ENCODE measurements at regions not wholly inside any gene's neighbourhood (a gene's known extent, or its start where the extent isn't known, plus 50 kb on each side); places are given as distances from the start of the nearest gene placed in this dataset.

DNA sequence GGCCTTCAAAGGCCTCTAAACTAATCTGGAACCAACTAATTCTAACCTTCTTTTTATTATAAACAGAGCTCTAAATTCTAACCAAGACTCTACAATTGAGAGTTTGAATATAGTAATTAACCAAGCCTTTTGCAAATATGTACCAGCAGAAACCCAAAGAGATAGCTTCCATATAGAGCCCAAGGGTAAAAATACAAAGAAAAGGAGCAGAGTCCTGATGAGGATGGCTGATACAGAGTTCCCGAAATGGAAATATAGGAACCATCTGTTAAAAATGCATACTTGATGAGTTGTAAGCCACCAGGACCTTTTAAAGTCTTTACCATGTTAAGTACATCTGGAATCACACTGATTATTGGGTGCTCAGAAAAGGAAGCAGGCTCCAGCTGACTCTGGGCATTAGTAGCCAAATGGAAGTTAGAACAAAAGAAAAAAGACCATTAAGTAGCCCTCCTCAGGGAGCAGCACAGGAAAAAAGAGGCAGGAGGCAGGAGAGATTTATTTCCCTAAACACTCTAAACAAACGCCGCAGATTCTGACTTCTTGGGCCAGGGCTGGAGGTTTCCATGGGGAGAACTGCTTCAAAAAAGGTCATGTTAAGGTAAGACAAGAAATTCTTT lies 463.1 kb upstream of the FAT3 start:
- intact Hi-C loops (cut with micrococcal nuclease), result no loop called here
- DNase-seq, result no peak
- 50% methylated on average over 1 of the region's 3 CpGs for WGBS (ENCODE audit: insufficient coverage)
- H3K4me1 ChIP-seq (ENCODE audit: control insufficient read depth in 2 of 2, insufficient read depth in 2 of 2, low read length in 2 of 2), result no peaks in the 10 kb centered on the region
- no peaks in the 10 kb centered on the region for H4K20me1 ChIP-seq (ENCODE audit: control insufficient read depth, insufficient read depth, low read length, poor library complexity, severe bottlenecking)
- no peaks in the 10 kb centered on the region for H3K27me3 ChIP-seq (replicated peaks in 1 of 4; ENCODE audit: control extremely low read depth in 1 of 4, control insufficient read depth in 3 of 4, insufficient read depth in 4 of 4, low read length in 3 of 4)
- no peaks in the 10 kb centered on the region for H3K4me1 Mint-ChIP-seq
- H2AFZ ChIP-seq (ENCODE audit: insufficient read depth, low read depth, low read length, poor library complexity, severe bottlenecking), result no peak overlapping the region
- H3K9me3 ChIP-seq (ENCODE audit: control extremely low read depth in 1 of 3, control insufficient read depth in 2 of 3, insufficient read depth in 1 of 3, low read length in 2 of 3), result no peaks in the 10 kb centered on the region
- H3K79me2 ChIP-seq (ENCODE audit: control insufficient read depth, insufficient read depth, low read length), result no peaks in the 10 kb centered on the region
- no peak overlapping the region for H3K9ac ChIP-seq (ENCODE audit: low read length)
- no peak overlapping the region for H3K27ac Mint-ChIP-seq
- H3K27me3 Mint-ChIP-seq, result no peaks in the 10 kb centered on the region
- no peak overlapping the region for H3K4me3 ChIP-seq (ENCODE audit: control extremely low read depth in 1 of 5, extremely low read depth in 1 of 5, insufficient read depth in 1 of 5, low read depth in 2 of 5, low read length in 4 of 5)
- H3K36me3 ChIP-seq (replicated peaks in 1 of 2; ENCODE audit: control extremely low read depth in 1 of 2, control insufficient read depth in 1 of 2, extremely low read depth in 1 of 2, insufficient read depth in 2 of 2, low read length in 1 of 2), result no peaks in the 10 kb centered on the region
- H3K4me3 Mint-ChIP-seq, result no peak overlapping the region
- ChIA-PET POLR2A (no interaction called here), CTCF (no interaction called here)
- no peaks in the 10 kb centered on the region for H3K9me3 Mint-ChIP-seq (ENCODE audit: insufficient read depth)
- H3K4me2 ChIP-seq (replicated peaks; ENCODE audit: low read depth, low read length, poor library complexity, severe bottlenecking), result no peak overlapping the region
- H3K27ac ChIP-seq (ENCODE audit: low read length in 2 of 2), result no peak overlapping the region
- ATAC-seq (ENCODE audit: low read depth), result no peak
- TF ChIP-seq, protein P1, sequence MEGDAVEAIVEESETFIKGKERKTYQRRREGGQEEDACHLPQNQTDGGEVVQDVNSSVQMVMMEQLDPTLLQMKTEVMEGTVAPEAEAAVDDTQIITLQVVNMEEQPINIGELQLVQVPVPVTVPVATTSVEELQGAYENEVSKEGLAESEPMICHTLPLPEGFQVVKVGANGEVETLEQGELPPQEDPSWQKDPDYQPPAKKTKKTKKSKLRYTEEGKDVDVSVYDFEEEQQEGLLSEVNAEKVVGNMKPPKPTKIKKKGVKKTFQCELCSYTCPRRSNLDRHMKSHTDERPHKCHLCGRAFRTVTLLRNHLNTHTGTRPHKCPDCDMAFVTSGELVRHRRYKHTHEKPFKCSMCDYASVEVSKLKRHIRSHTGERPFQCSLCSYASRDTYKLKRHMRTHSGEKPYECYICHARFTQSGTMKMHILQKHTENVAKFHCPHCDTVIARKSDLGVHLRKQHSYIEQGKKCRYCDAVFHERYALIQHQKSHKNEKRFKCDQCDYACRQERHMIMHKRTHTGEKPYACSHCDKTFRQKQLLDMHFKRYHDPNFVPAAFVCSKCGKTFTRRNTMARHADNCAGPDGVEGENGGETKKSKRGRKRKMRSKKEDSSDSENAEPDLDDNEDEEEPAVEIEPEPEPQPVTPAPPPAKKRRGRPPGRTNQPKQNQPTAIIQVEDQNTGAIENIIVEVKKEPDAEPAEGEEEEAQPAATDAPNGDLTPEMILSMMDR (IDR thresholded peaks at IDR 0.05), result no peak
- TF ChIP-seq EZH2 (IDR thresholded peaks at IDR 0.05; ENCODE audit: borderline replicate concordance, insufficient read depth, low read depth, low read length, poor library complexity, severe bottlenecking), result no peak

DNA sequence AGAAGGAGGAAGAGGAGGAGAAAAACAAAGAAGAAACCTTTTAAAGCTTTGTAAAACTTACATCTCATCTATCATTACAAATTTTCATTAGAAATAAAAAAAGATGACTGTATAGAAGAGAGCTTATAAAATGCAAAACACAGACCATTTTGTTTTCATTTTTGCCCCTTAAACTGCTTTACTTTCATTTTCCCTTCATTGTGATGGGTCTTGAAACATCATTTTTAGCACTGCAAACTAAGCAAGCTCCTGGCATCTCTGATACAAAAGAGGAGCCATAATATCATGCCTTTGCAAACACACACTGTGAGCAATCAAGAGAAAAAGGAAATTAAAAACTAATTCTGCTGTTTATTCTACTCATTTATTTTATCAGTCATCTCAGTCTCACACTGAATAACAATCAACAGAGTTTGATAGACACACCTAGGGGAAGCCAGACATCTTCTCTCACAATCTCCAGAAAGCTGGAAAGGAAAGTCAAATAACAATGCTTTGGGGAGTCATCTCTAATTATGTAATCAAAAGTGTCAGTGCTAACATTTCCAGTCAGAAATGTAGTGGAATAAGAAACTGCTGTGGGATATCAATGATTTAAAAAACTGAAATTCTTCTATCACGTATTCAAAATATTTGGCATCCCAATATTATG lies 467.7 kb upstream of the FAT3 start:
- H3K4me1 ChIP-seq (ENCODE audit: control insufficient read depth in 2 of 2, insufficient read depth in 2 of 2, low read length in 2 of 2), result no peaks in the 10 kb centered on the region
- ChIA-PET POLR2A (no interaction called here), CTCF (no interaction called here)
- intact Hi-C loops (cut with micrococcal nuclease), result no loop called here
- H3K27ac ChIP-seq (ENCODE audit: low read length in 2 of 2), result no peak overlapping the region
- no CpG with 5 or more reads among the region's 1 CpG for WGBS (ENCODE audit: insufficient coverage)
- no peak overlapping the region for H3K9ac ChIP-seq (ENCODE audit: low read length)
- H3K36me3 ChIP-seq (replicated peaks in 1 of 2; ENCODE audit: control extremely low read depth in 1 of 2, control insufficient read depth in 1 of 2, extremely low read depth in 1 of 2, insufficient read depth in 2 of 2, low read length in 1 of 2), result no peaks in the 10 kb centered on the region
- H3K79me2 ChIP-seq (ENCODE audit: control insufficient read depth, insufficient read depth, low read length), result no peaks in the 10 kb centered on the region
- peaks cover 0 to 3% (median 0%) of the 10 kb centered on the region in 3 donors for H3K9me3 ChIP-seq (ENCODE audit: control extremely low read depth in 1 of 3, control insufficient read depth in 2 of 3, insufficient read depth in 1 of 3, low read length in 2 of 3)
- TF ChIP-seq, protein P1 (IDR thresholded peaks at IDR 0.05), result no peak
- Mint-ChIP-seq H3K4me1 (no peaks in the 10 kb centered on the region), H3K9me3 (ENCODE audit: insufficient read depth) (peaks cover 3% of the 10 kb centered on the region), H3K4me3 (no peak overlapping the region), H3K27ac (no peak overlapping the region), H3K27me3 (no peaks in the 10 kb centered on the region)
- no peaks in the 10 kb centered on the region for H3K27me3 ChIP-seq (replicated peaks in 1 of 4; ENCODE audit: control extremely low read depth in 1 of 4, control insufficient read depth in 3 of 4, insufficient read depth in 4 of 4, low read length in 3 of 4)
- no peak overlapping the region for H2AFZ ChIP-seq (ENCODE audit: insufficient read depth, low read depth, low read length, poor library complexity, severe bottlenecking)
- H3K4me2 ChIP-seq (replicated peaks; ENCODE audit: low read depth, low read length, poor library complexity, severe bottlenecking), result no peak overlapping the region
- ATAC-seq (ENCODE audit: low read depth), result no peak
- no peak for DNase-seq
- H4K20me1 ChIP-seq (ENCODE audit: control insufficient read depth, insufficient read depth, low read length, poor library complexity, severe bottlenecking), result no peaks in the 10 kb centered on the region
- no peak overlapping the region for H3K4me3 ChIP-seq (ENCODE audit: control extremely low read depth in 1 of 5, extremely low read depth in 1 of 5, insufficient read depth in 1 of 5, low read depth in 2 of 5, low read length in 4 of 5)
